Esophagus muscularis mucosa (tissue), 4 donors: ENCODE measurements at regions not wholly inside any gene's neighbourhood (a gene's known extent, or its start where the extent isn't known, plus 50 kb on each side); places are given as distances from the start of the nearest gene placed in this dataset.

Experiments
- DNase-seq: peaks from one replicate; pipeline ENCODE4 v3.0.0-alpha.2; 2017; ENCODE audit errors: extremely low spot score
- H3K27ac ChIP-seq, 4 donors: fragments of 200-600 bp; sonication (generic); replicated peaks in 1 of 4; 1 replicate in 3 of 4; 2 replicates in 1 of 4; pipeline ENCODE4 v1.5.1; 2016 to 2019; ENCODE audit warnings: mild to moderate bottlenecking in 1 of 4
- H3K27me3 ChIP-seq, 4 donors: fragments of 200-600 bp; sonication (generic); one replicate each; pipeline versions ENCODE4 v1.5.1 to v1.6.0; 2016 to 2019
- H3K36me3 ChIP-seq, 4 donors: fragments of 200-600 bp; sonication (generic); one replicate each; pipeline ENCODE4 v1.5.1; 2016 to 2019
- H3K4me1 ChIP-seq, 4 donors: fragments of 200-600 bp; sonication (generic); one replicate each; pipeline ENCODE4 v1.5.1; 2016 to 2019
- H3K4me3 ChIP-seq, 4 donors: fragments of 200-600 bp; sonication (generic); 1 replicate in 2 of 4; 2 replicates in 2 of 4; pipeline ENCODE4 v1.5.1; 2016 to 2019; ENCODE audit warnings: mild to moderate bottlenecking in 4 of 4, moderate library complexity in 1 of 4
- H3K9me3 ChIP-seq, 4 donors: fragments of 200-600 bp; sonication (generic); 1 replicate in 3 of 4; 2 replicates in 1 of 4; pipeline ENCODE4 v1.5.1; 2016 to 2019
- CTCF ChIP-seq, 3 experiments: fragments of 200-600 bp in 2 of 3; fragments of 450-650 bp in 1 of 3; sonication (generic) in 2 of 3; IDR thresholded peaks; one replicate each; pipeline ENCODE4 v1.5.1; 2017 to 2019; ENCODE audit warnings: antibody characterized with exemption in 3 of 3, mild to moderate bottlenecking in 2 of 3, moderate library complexity in 1 of 3
- EP300 ChIP-seq: sonication (generic); formaldehyde crosslinking; IDR thresholded peaks from one replicate; pipeline ENCODE4 v1.6.1; 2017; ENCODE audit warnings: antibody characterized with exemption
- POLR2A ChIP-seq: fragments of 450-650 bp; IDR thresholded peaks from one replicate; pipeline ENCODE4 v1.6.1; 2017; ENCODE audit warnings: antibody characterized with exemption, moderate library complexity, mild to moderate bottlenecking, low read depth
- POLR2AphosphoS5 ChIP-seq, 2 donors: sonication (generic); formaldehyde crosslinking; IDR thresholded peaks; one replicate each; pipeline ENCODE4 v1.6.1; 2017; ENCODE audit warnings: antibody characterized with exemption in 2 of 2
- WGBS: methylation state at CpG from one replicate; pipeline ENCODE4 v1.1.5; 2018; 5-methylcytosine and 5-hydroxymethylcytosine counted together
- intact Hi-C: fragments of 100-400 bp; cut with DNase I; formaldehyde crosslinking; loops from one replicate; pipeline ENCODE4 v1.15.1; 2023

GRCh38 chr3:151976211-151977050 is 103.0 kb downstream of the SUCNR1 start:
- no peaks in the 10 kb centered on the region for H3K27me3 ChIP-seq
- intact Hi-C loops, result no loop called here
- WGBS, result 77% methylated on average over 3 of the region's 3 CpGs
- no peak overlapping the region for H3K4me3 ChIP-seq
- peaks cover 0 to 16% (median 11%) of the 10 kb centered on the region in 4 donors for H3K4me1 ChIP-seq
- no peaks in the 10 kb centered on the region for H3K9me3 ChIP-seq
- H3K36me3 ChIP-seq, result no peaks in the 10 kb centered on the region
- H3K27ac ChIP-seq, result peak overlapping the region in 2 of 4 donors; percentile 13 to 41
- no peak for DNase-seq
- TF ChIP-seq POLR2AphosphoS5 (IDR thresholded peaks at IDR 0.05) (peak in 1 of 2 donors; percentile 51), CTCF (IDR thresholded peaks at IDR 0.05) (no peak)

- no peak for DNase-seq
- Histone ChIP-seq H3K36me3 (no peaks in the 10 kb centered on the region), H3K27me3 (no peaks in the 10 kb centered on the region), H3K4me3 (no peak overlapping the region), H3K4me1 (peaks cover 0 to 16% (median 11%) of the 10 kb centered on the region in 4 donors), H3K9me3 (no peaks in the 10 kb centered on the region), H3K27ac (no peak overlapping the region)
- TF ChIP-seq POLR2AphosphoS5 (IDR thresholded peaks at IDR 0.05) (no peak), POLR2A (no peak), CTCF (IDR thresholded peaks at IDR 0.05) (no peak), EP300 (no peak)
- intact Hi-C loops, result no loop called here
- 20% methylated on average over 1 of the region's 1 CpG for WGBS
Observed at GRCh38 chr3:151979906-151980305, 106.5 kb downstream of the SUCNR1 start.

- no peak for DNase-seq
- Histone ChIP-seq H3K9me3 (no peaks in the 10 kb centered on the region), H3K4me3 (no peak overlapping the region), H3K27ac (no peak overlapping the region), H3K27me3 (no peaks in the 10 kb centered on the region), H3K4me1 (no peaks in the 10 kb centered on the region), H3K36me3 (no peaks in the 10 kb centered on the region)
- WGBS, result 89% methylated on average over 7 of the region's 7 CpGs
- intact Hi-C loops, result no loop called here
- no peak for TF ChIP-seq EP300
- no peak for TF ChIP-seq POLR2AphosphoS5 (IDR thresholded peaks at IDR 0.05)
Observed at GRCh38 chr3:151983538-151983937, 110.1 kb downstream of the SUCNR1 start.

- DNase-seq, result no peak
- 86% methylated on average over 2 of the region's 2 CpGs for WGBS
- intact Hi-C loops, result no loop called here
- Histone ChIP-seq H3K36me3 (no peaks in the 10 kb centered on the region), H3K9me3 (no peaks in the 10 kb centered on the region), H3K27ac (no peak overlapping the region), H3K4me3 (no peak overlapping the region), H3K4me1 (no peaks in the 10 kb centered on the region), H3K27me3 (no peaks in the 10 kb centered on the region)
- TF ChIP-seq POLR2AphosphoS5 (IDR thresholded peaks at IDR 0.05) (no peak), POLR2A (no peak), EP300 (no peak), CTCF (IDR thresholded peaks at IDR 0.05) (no peak)
Observed at GRCh38 chr3:151985787-151986430, 112.5 kb downstream of the SUCNR1 start.

GRCh38 chr3:151987893-151988292 is 114.5 kb downstream of the SUCNR1 start:
- H3K4me1 ChIP-seq, result no peaks in the 10 kb centered on the region
- no peak for DNase-seq
- no peaks in the 10 kb centered on the region for H3K27me3 ChIP-seq
- H3K36me3 ChIP-seq, result no peaks in the 10 kb centered on the region
- no peaks in the 10 kb centered on the region for H3K9me3 ChIP-seq
- 100% methylated on average over 1 of the region's 1 CpG for WGBS
- no peak overlapping the region for H3K4me3 ChIP-seq
- TF ChIP-seq EP300, result no peak
- TF ChIP-seq CTCF (IDR thresholded peaks at IDR 0.05), result no peak
- no peak for TF ChIP-seq POLR2A
- TF ChIP-seq POLR2AphosphoS5 (IDR thresholded peaks at IDR 0.05), result no peak
- H3K27ac ChIP-seq, result no peak overlapping the region
- intact Hi-C loops, result no loop called here
